Activated CD4-positive, alpha-beta memory T cell treated with anti-CD3 and anti-CD28 coated beads, Interleukin-2, amount 10 ng/mL, durations not matched to agents 7 days and 5 days (primary cell): ENCODE measurements at regions not wholly inside any gene's neighbourhood (a gene's known extent, or its start where the extent isn't known, plus 50 kb on each side); places are given as distances from the start of the nearest gene placed in this dataset.

Experiments
- CTCF ChIA-PET: fragments of 350-600 bp; sonication (Branson Sonifier 250); formaldehyde crosslinking; loops from one replicate; lab custom pipeline; 2021; ENCODE audit warnings: antibody characterized with exemption, inconsistent platforms; lab: Charles Lee
- POLR2A ChIA-PET: fragments of 350-600 bp; sonication (Branson Sonifier 250); formaldehyde crosslinking; loops from one replicate; lab custom pipeline; 2021; ENCODE audit warnings: antibody characterized with exemption; lab: Charles Lee
- DNase-seq: peaks from one replicate; pipeline ENCODE4 v3.0.0-alpha.2; 2020
- H3K27ac Mint-ChIP-seq: one replicate; pipeline ENCODE4 v1.8.0; 2021; ENCODE audit warnings: mild to moderate bottlenecking, mixed read lengths
- H3K27me3 Mint-ChIP-seq: one replicate; pipeline ENCODE4 v1.8.0; 2021; ENCODE audit warnings: mixed read lengths
- H3K36me3 Mint-ChIP-seq: one replicate; pipeline ENCODE4 v1.8.0; 2021; ENCODE audit warnings: low read depth, mixed read lengths
- H3K4me1 Mint-ChIP-seq: one replicate; pipeline ENCODE4 v1.8.0; 2021; ENCODE audit warnings: mixed read lengths
- H3K4me3 Mint-ChIP-seq: one replicate; pipeline ENCODE4 v1.8.0; 2021; ENCODE audit warnings: mild to moderate bottlenecking, mixed read lengths
- H3K9me3 Mint-ChIP-seq: one replicate; pipeline ENCODE4 v1.8.0; 2021; ENCODE audit warnings: mixed read lengths

DNA sequence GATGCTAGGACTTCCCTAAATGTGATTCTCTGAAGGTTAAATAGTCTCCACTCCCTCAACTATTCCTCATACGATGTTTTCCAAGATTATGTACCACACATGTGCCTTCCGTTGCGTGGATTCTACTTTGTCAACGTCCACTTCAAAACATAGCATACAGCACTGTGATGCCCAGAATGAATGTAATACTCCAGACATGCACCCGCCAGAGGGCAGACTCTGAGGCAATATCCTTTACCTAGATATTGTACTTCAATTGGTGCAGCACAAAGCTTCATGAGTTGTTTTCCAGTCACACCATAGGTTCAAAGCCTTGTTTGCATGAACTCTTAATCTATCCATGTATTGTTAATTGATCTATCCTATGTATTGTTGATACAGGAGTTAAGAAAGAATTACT is 201.0 kb upstream of the NABP1 start:
- no peak for DNase-seq
- peaks cover 2% of the 10 kb centered on the region for H3K9me3 Mint-ChIP-seq
- no peaks in the 10 kb centered on the region for H3K4me1 Mint-ChIP-seq
- ChIA-PET POLR2A (no interaction called here), CTCF (no interaction called here)
- H3K36me3 Mint-ChIP-seq = no peaks in the 10 kb centered on the region
- H3K27me3 Mint-ChIP-seq = peaks cover 8% of the 10 kb centered on the region
- no peak overlapping the region for H3K4me3 Mint-ChIP-seq
- no peak overlapping the region for H3K27ac Mint-ChIP-seq

DNA sequence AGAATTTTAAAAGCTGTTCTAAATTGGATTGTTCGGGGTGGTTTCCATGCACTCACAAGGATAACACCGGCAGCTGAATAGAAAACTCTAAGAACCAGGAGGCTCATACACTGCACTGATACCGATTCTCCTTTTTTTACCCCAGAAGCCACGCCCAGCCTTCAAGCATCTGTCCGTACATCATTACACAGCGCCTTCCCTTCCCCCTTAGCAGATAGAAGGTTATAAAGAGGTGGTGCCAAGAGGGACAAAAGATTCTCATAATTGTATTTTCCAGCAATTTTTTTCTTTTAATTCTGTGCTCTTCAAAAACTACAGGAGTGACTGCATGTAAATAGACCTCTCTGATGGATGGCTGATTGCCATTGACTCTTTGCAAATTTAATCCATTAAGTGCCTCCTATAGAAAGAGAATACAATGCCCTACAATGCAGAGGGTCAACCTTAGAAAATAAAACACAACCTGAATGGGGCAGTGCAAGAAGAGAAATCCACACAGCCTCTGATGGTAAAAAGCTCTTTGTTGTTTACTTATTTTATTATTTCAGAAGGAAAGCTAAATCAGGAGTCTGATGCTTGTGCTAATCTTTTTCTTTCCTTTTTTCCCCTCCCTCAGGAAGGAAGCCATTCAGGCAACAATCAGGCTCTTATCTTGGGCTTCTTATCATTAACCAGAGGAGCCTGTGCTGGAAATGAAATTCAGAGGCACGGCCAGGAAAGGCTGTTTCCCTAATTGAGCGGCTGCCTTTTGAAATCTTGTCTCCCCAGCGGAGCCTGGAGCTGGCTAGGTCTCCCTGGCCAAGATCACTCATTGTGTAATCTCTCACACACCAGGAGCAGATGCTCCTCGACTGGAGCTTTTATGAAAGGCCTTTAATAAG is 198.9 kb upstream of the NABP1 start:
- Mint-ChIP-seq H3K4me3 (no peak overlapping the region), H3K27me3 (peaks cover 14% of the 10 kb centered on the region), H3K36me3 (no peaks in the 10 kb centered on the region), H3K27ac (no peak overlapping the region), H3K9me3 (peaks cover 5% of the 10 kb centered on the region), H3K4me1 (no peaks in the 10 kb centered on the region)
- no peak for DNase-seq
- POLR2A ChIA-PET = no interaction called here
- CTCF ChIA-PET = no interaction called here

DNA sequence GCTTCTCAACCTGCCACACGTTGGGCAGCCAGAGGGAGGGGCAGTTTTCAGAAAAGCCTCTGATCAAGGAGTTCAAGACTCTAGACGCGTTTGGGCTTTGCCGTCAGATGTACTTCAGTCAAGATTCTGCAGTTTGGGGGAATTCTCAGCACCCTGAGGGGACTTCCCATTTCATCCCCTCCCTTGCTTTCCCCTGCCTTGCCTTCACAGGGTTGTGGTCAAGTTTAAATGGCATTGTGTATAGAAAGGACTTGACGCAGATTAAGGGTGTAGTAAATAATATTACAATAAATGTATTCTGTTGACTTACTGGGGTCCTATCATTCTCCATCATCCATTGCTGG is 198.3 kb upstream of the NABP1 start:
- Mint-ChIP-seq H3K27ac (no peak overlapping the region), H3K27me3 (peaks cover 14% of the 10 kb centered on the region), H3K4me1 (no peaks in the 10 kb centered on the region), H3K4me3 (no peak overlapping the region), H3K9me3 (peaks cover 5% of the 10 kb centered on the region), H3K36me3 (no peaks in the 10 kb centered on the region)
- POLR2A ChIA-PET = no interaction called here
- CTCF ChIA-PET = no interaction called here
- DNase-seq = no peak

GRCh38 chr2:191481305-191482070 is 196.4 kb upstream of the NABP1 start:
- ChIA-PET POLR2A (no interaction called here), CTCF (no interaction called here)
- H3K27me3 Mint-ChIP-seq = peaks cover 14% of the 10 kb centered on the region
- no peak overlapping the region for H3K27ac Mint-ChIP-seq
- peaks cover 5% of the 10 kb centered on the region for H3K9me3 Mint-ChIP-seq
- no peak overlapping the region for H3K4me3 Mint-ChIP-seq
- no peak for DNase-seq
- H3K4me1 Mint-ChIP-seq = no peaks in the 10 kb centered on the region
- no peaks in the 10 kb centered on the region for H3K36me3 Mint-ChIP-seq

DNA sequence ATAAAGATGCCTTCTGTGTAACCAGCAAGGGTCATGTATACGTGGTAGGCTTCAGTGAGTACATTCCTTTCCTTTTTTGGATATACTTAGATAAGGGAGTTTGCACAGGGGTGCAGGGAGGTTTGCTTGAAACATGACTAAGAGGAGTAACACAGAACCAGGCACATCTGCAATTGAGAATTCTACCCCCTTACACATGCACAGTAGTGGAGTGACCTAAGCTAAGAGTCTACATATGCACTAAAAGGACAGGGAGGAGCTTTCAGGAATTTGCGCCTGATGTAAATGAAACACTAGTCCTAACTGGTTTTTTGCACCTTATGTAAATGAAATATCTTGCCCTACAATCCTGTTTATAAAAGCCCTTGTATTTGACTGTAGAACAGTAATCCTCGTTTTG is 194.8 kb upstream of the NABP1 start:
- no peaks in the 10 kb centered on the region for H3K4me1 Mint-ChIP-seq
- ChIA-PET CTCF (no interaction called here), POLR2A (no interaction called here)
- peaks cover 14% of the 10 kb centered on the region for H3K27me3 Mint-ChIP-seq
- no peak for DNase-seq
- H3K36me3 Mint-ChIP-seq = no peaks in the 10 kb centered on the region
- peaks cover 5% of the 10 kb centered on the region for H3K9me3 Mint-ChIP-seq
- no peak overlapping the region for H3K4me3 Mint-ChIP-seq
- no peak overlapping the region for H3K27ac Mint-ChIP-seq

- Mint-ChIP-seq H3K27ac (no peak overlapping the region), H3K27me3 (peaks cover 7% of the 10 kb centered on the region), H3K4me1 (no peaks in the 10 kb centered on the region), H3K36me3 (no peaks in the 10 kb centered on the region), H3K9me3 (peaks cover 4% of the 10 kb centered on the region), H3K4me3 (no peak overlapping the region)
- DNase-seq = no peak
- POLR2A ChIA-PET = no interaction called here
- CTCF ChIA-PET = interaction anchor here (0.6 kb wide), 1 partner anchor 174 kb away, joined by 4 read pairs; no protein-coding TSS in a partner anchor
These were observed 191.2 kb upstream of the NABP1 start for GRCh38 chr2:191486584-191487320.

GRCh38 chr2:191488135-191488534 is 189.8 kb upstream of the NABP1 start:
- no peaks in the 10 kb centered on the region for H3K36me3 Mint-ChIP-seq
- peaks cover 4% of the 10 kb centered on the region for H3K27me3 Mint-ChIP-seq
- CTCF ChIA-PET = no interaction called here
- no peak overlapping the region for H3K27ac Mint-ChIP-seq
- H3K4me1 Mint-ChIP-seq = no peaks in the 10 kb centered on the region
- no peak overlapping the region for H3K4me3 Mint-ChIP-seq
- POLR2A ChIA-PET = no interaction called here
- DNase-seq = no peak
- H3K9me3 Mint-ChIP-seq = no peaks in the 10 kb centered on the region

GRCh38 chr2:191489177-191489576 is 188.8 kb upstream of the NABP1 start:
- Mint-ChIP-seq H3K4me3 (no peak overlapping the region), H3K9me3 (no peaks in the 10 kb centered on the region), H3K27me3 (peaks cover 7% of the 10 kb centered on the region), H3K27ac (no peak overlapping the region), H3K36me3 (no peaks in the 10 kb centered on the region), H3K4me1 (no peaks in the 10 kb centered on the region)
- no peak for DNase-seq
- ChIA-PET POLR2A (no interaction called here), CTCF (interaction anchor here (1.4 kb wide), 1 partner anchor 437 kb away, joined by 3 read pairs; no protein-coding TSS in a partner anchor)

DNA sequence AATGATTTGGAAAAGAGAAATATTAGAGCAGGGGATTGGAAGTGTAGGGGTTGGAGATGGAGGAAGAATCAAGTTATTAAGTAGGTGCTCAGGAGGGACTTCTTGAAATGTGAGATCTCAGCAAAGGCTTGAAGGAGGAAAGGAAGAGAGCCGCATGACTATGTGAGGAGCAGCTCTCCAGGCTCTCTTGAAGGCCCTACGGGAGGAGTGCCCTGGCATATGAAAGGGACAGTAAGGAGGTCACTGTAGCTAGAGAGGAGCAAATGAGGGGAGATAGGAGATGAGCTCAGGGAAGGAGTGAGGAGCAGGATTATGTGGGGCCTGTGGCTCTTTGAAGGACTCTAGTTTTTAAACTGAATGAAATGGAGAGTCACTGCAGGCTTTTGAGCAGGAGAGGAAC is 181.1 kb upstream of the NABP1 start:
- no peaks in the 10 kb centered on the region for H3K9me3 Mint-ChIP-seq
- no peak overlapping the region for H3K4me3 Mint-ChIP-seq
- no peak overlapping the region for H3K27ac Mint-ChIP-seq
- CTCF ChIA-PET = interaction anchor here (0.6 kb wide), 1 partner anchor 269 kb away, joined by 3 read pairs; no protein-coding TSS in a partner anchor
- POLR2A ChIA-PET = no interaction called here
- H3K36me3 Mint-ChIP-seq = no peaks in the 10 kb centered on the region
- no peaks in the 10 kb centered on the region for H3K4me1 Mint-ChIP-seq
- no peak for DNase-seq
- H3K27me3 Mint-ChIP-seq = peaks cover 13% of the 10 kb centered on the region

DNA sequence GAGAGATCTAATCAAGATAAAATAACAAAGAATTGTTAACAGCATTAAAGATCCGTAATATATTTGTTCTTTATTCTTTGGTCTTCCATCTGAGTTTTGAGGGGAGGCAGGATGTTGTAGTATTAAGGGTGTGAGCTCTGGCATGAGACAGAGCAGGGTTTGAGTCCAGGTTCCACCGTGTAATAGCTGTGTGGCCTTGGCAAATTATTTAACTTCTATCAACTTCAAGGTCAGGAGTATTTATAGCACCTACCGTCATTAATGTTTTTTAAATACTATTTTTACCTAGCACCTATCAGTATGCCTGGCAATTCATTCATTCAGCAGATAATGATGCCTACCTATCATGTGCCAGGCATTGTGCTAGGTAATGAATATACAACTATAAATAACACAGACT is 180.1 kb upstream of the NABP1 start:
- peaks cover 12% of the 10 kb centered on the region for H3K27me3 Mint-ChIP-seq
- CTCF ChIA-PET = no interaction called here
- POLR2A ChIA-PET = no interaction called here
- H3K36me3 Mint-ChIP-seq = no peaks in the 10 kb centered on the region
- H3K9me3 Mint-ChIP-seq = no peaks in the 10 kb centered on the region
- no peak overlapping the region for H3K27ac Mint-ChIP-seq
- H3K4me3 Mint-ChIP-seq = no peak overlapping the region
- H3K4me1 Mint-ChIP-seq = no peaks in the 10 kb centered on the region
- DNase-seq = no peak

- no peak overlapping the region for H3K4me3 Mint-ChIP-seq
- peaks cover 8% of the 10 kb centered on the region for H3K27me3 Mint-ChIP-seq
- ChIA-PET CTCF (no interaction called here), POLR2A (no interaction called here)
- H3K9me3 Mint-ChIP-seq = no peaks in the 10 kb centered on the region
- no peak for DNase-seq
- no peaks in the 10 kb centered on the region for H3K36me3 Mint-ChIP-seq
- no peak overlapping the region for H3K27ac Mint-ChIP-seq
- H3K4me1 Mint-ChIP-seq = no peaks in the 10 kb centered on the region
These were observed 178.9 kb upstream of the NABP1 start for GRCh38 chr2:191499050-191499449.

- DNase-seq = no peak
- POLR2A ChIA-PET = no interaction called here
- no peak overlapping the region for H3K27ac Mint-ChIP-seq
- CTCF ChIA-PET = no interaction called here
- H3K4me3 Mint-ChIP-seq = no peak overlapping the region
- no peaks in the 10 kb centered on the region for H3K4me1 Mint-ChIP-seq
- peaks cover 6% of the 10 kb centered on the region for H3K27me3 Mint-ChIP-seq
- no peaks in the 10 kb centered on the region for H3K36me3 Mint-ChIP-seq
- H3K9me3 Mint-ChIP-seq = no peaks in the 10 kb centered on the region
These were observed 177.9 kb upstream of the NABP1 start for GRCh38 chr2:191499874-191500565.

DNA sequence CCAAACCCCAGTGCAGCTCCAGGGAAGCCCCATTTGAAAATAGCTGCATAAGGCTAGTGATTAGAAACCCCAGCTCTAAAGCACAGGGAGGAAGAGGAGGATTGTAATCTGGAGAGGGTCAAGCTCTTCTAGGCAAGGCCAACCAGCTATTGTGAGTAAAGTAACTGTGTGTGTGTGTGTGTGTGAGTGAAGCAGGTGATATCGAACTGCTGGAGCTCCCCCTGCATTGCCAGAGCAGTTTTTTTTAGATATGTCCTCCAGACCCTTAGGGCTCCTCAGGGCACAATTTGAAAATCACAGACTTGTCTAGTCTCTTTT is 177.4 kb upstream of the NABP1 start:
- Mint-ChIP-seq H3K4me1 (no peaks in the 10 kb centered on the region), H3K36me3 (no peaks in the 10 kb centered on the region), H3K9me3 (no peaks in the 10 kb centered on the region), H3K4me3 (no peak overlapping the region), H3K27me3 (peaks cover 7% of the 10 kb centered on the region), H3K27ac (no peak overlapping the region)
- no peak for DNase-seq
- CTCF ChIA-PET = no interaction called here
- POLR2A ChIA-PET = no interaction called here
